ENCODE measurements at regions not wholly inside any gene's neighbourhood (a gene's known extent, or its start where the extent isn't known, plus 50 kb on each side); places are given as distances from the start of the nearest gene placed in this dataset.

DNA sequence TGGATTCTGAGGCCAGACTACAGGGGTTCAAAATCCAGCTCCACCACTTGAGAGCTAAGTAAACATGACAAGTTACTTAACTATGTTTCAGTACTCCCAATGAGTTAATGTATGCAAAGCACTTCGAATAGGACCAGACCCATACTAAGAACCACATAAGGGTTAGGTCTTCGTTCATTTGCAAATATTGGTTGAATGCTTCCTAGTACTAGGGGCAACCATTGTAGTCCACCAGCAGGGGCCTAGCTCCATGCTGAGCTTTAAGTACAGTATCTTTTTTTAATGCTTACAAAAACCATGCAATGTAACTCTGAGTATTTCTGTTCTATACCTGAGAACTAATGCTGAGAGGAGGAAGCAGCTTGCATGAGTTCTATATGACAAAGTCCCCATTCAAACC lies 80.4 kb upstream of the PDE1C start:
- Histone ChIP-seq H3K36me3 (ENCODE audit: insufficient read depth, low read length) (no peaks in the 10 kb centered on the region), H4K20me1 (ENCODE audit: insufficient read depth, low read length, poor library complexity, severe bottlenecking) (no peaks in the 10 kb centered on the region), H3K9me3 (ENCODE audit: insufficient read depth, low read depth, low read length) (no peaks in the 10 kb centered on the region), H3K9me2 (replicated peaks; ENCODE audit: low read depth, low read length) (no peaks in the 10 kb centered on the region), H3K79me2 (ENCODE audit: insufficient read depth, low read length) (no peaks in the 10 kb centered on the region), H3K4me1 (ENCODE audit: insufficient read depth, low read length, poor library complexity, severe bottlenecking) (no peaks in the 10 kb centered on the region), H3K9ac (ENCODE audit: low read depth, low read length, poor library complexity, severe bottlenecking) (no peak overlapping the region), H3K27me3 (ENCODE audit: insufficient read depth, low read length, poor library complexity, severe bottlenecking) (no peaks in the 10 kb centered on the region), H3F3A (ENCODE audit: low read depth) (no peaks in the 10 kb centered on the region), H3K4me2 (ENCODE audit: low read depth, low read length, poor library complexity, severe bottlenecking) (no peak overlapping the region), H3K4me3 (ENCODE audit: low read length, poor library complexity, severe bottlenecking) (no peak overlapping the region), H2AFZ (ENCODE audit: low read length) (no peak overlapping the region)
- no peak for TF ChIP-seq EZH2phosphoT487 (IDR thresholded peaks at IDR 0.05; ENCODE audit: borderline replicate concordance)
- TF ChIP-seq, protein P1, sequence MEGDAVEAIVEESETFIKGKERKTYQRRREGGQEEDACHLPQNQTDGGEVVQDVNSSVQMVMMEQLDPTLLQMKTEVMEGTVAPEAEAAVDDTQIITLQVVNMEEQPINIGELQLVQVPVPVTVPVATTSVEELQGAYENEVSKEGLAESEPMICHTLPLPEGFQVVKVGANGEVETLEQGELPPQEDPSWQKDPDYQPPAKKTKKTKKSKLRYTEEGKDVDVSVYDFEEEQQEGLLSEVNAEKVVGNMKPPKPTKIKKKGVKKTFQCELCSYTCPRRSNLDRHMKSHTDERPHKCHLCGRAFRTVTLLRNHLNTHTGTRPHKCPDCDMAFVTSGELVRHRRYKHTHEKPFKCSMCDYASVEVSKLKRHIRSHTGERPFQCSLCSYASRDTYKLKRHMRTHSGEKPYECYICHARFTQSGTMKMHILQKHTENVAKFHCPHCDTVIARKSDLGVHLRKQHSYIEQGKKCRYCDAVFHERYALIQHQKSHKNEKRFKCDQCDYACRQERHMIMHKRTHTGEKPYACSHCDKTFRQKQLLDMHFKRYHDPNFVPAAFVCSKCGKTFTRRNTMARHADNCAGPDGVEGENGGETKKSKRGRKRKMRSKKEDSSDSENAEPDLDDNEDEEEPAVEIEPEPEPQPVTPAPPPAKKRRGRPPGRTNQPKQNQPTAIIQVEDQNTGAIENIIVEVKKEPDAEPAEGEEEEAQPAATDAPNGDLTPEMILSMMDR (conservative IDR thresholded peaks at IDR 0.05; ENCODE audit: low read length) = no peak

DNA sequence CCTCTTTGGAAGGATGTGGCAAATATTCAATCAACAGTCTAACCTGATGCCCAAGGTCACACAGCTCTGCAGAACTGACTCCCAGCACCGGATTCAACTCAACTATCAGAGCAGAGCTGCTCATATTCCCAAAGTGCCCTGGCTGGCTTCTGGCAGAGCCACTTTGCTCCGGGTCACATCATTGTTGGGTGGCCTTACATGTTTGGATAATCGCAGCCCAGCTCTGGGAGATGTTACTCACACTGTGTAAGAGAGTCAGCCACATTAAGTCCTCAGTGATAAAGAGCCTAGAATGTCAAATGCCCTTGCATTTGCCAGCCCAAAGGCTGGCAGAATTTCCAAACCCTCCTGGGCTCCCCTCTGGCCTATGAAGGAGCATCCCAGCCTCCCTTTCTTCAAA lies 79.8 kb upstream of the PDE1C start:
- Histone ChIP-seq H3K4me3 (ENCODE audit: low read length, poor library complexity, severe bottlenecking) (no peak overlapping the region), H3K27me3 (ENCODE audit: insufficient read depth, low read length, poor library complexity, severe bottlenecking) (no peaks in the 10 kb centered on the region), H3K9me3 (ENCODE audit: insufficient read depth, low read depth, low read length) (no peaks in the 10 kb centered on the region), H3K4me2 (ENCODE audit: low read depth, low read length, poor library complexity, severe bottlenecking) (no peak overlapping the region), H3K79me2 (ENCODE audit: insufficient read depth, low read length) (no peaks in the 10 kb centered on the region), H3F3A (ENCODE audit: low read depth) (no peaks in the 10 kb centered on the region), H4K20me1 (ENCODE audit: insufficient read depth, low read length, poor library complexity, severe bottlenecking) (no peaks in the 10 kb centered on the region), H3K36me3 (ENCODE audit: insufficient read depth, low read length) (no peaks in the 10 kb centered on the region), H3K9me2 (replicated peaks; ENCODE audit: low read depth, low read length) (no peaks in the 10 kb centered on the region), H2AFZ (ENCODE audit: low read length) (no peak overlapping the region), H3K9ac (ENCODE audit: low read depth, low read length, poor library complexity, severe bottlenecking) (no peak overlapping the region), H3K4me1 (ENCODE audit: insufficient read depth, low read length, poor library complexity, severe bottlenecking) (no peaks in the 10 kb centered on the region)
- TF ChIP-seq EZH2phosphoT487 (IDR thresholded peaks at IDR 0.05; ENCODE audit: borderline replicate concordance) = no peak
- TF ChIP-seq, protein P1 (conservative IDR thresholded peaks at IDR 0.05; ENCODE audit: low read length) = no peak

- no peaks in the 10 kb centered on the region for H3K27me3 ChIP-seq (ENCODE audit: insufficient read depth, low read length, poor library complexity, severe bottlenecking)
- no peak overlapping the region for H3K4me3 ChIP-seq (ENCODE audit: low read length, poor library complexity, severe bottlenecking)
- no peak overlapping the region for H3K9ac ChIP-seq (ENCODE audit: low read depth, low read length, poor library complexity, severe bottlenecking)
- no peaks in the 10 kb centered on the region for H4K20me1 ChIP-seq (ENCODE audit: insufficient read depth, low read length, poor library complexity, severe bottlenecking)
- TF ChIP-seq EZH2phosphoT487 (IDR thresholded peaks at IDR 0.05; ENCODE audit: borderline replicate concordance) = no peak
- TF ChIP-seq, protein P1 (conservative IDR thresholded peaks at IDR 0.05; ENCODE audit: low read length) = no peak
- H3K9me2 ChIP-seq (replicated peaks; ENCODE audit: low read depth, low read length) = no peaks in the 10 kb centered on the region
- H3K79me2 ChIP-seq (ENCODE audit: insufficient read depth, low read length) = no peaks in the 10 kb centered on the region
- H2AFZ ChIP-seq (ENCODE audit: low read length) = no peak overlapping the region
- no peaks in the 10 kb centered on the region for H3K36me3 ChIP-seq (ENCODE audit: insufficient read depth, low read length)
- H3K9me3 ChIP-seq (ENCODE audit: insufficient read depth, low read depth, low read length) = no peaks in the 10 kb centered on the region
- no peak overlapping the region for H3K4me2 ChIP-seq (ENCODE audit: low read depth, low read length, poor library complexity, severe bottlenecking)
- no peaks in the 10 kb centered on the region for H3K4me1 ChIP-seq (ENCODE audit: insufficient read depth, low read length, poor library complexity, severe bottlenecking)
- no peaks in the 10 kb centered on the region for H3F3A ChIP-seq (ENCODE audit: low read depth)
These were observed 77.5 kb upstream of the PDE1C start for GRCh38 chr7:32147546-32148268.

Measured in Loucy (cell line).